H9 (cell line): ENCODE measurements at regions not wholly inside any gene's neighbourhood (a gene's known extent, or its start where the extent isn't known, plus 50 kb on each side); places are given as distances from the start of the nearest gene placed in this dataset.
"Not testable (repeated sequence)": the region's sequence is repeated elsewhere in the genome, so short reads cannot be mapped to it uniquely, and the experiment has no call there.

Source experiments
- DNase-seq: peaks from one replicate; pipeline ENCODE4 v3.0.0-alpha.2; 2017
- H2AFZ ChIP-seq: one replicate; pipeline ENCODE4 v1.6.1; 2013; ENCODE audit warnings: mild to moderate bottlenecking, low read length, control low read depth, moderate library complexity
- H2AK5ac ChIP-seq: 2 replicates; pipeline ENCODE4 v1.6.1; 2013; ENCODE audit warnings: low read length, control low read depth, mixed read lengths; ENCODE audit not compliant: insufficient read length
- H2BK120ac ChIP-seq: one replicate; pipeline ENCODE4 v1.6.1; 2013; ENCODE audit warnings: low read depth, mild to moderate bottlenecking, low read length, control low read depth, inconsistent platforms; ENCODE audit not compliant: poor library complexity, severe bottlenecking
- H2BK12ac ChIP-seq: 2 replicates; pipeline ENCODE4 v1.6.1; 2013; ENCODE audit warnings: low read length, control low read depth, mixed read lengths, low read depth; ENCODE audit not compliant: insufficient read length
- H2BK15ac ChIP-seq: 2 replicates; pipeline ENCODE4 v1.6.1; 2013; ENCODE audit warnings: low read depth, low read length, control low read depth
- H2BK20ac ChIP-seq: one replicate; pipeline ENCODE4 v1.6.1; 2013; ENCODE audit warnings: low read depth, mild to moderate bottlenecking, low read length, control low read depth, inconsistent platforms; ENCODE audit not compliant: poor library complexity, severe bottlenecking
- H2BK5ac ChIP-seq: 2 replicates; pipeline ENCODE4 v1.6.1; 2013; ENCODE audit warnings: low read length, control low read depth, mixed read lengths; ENCODE audit not compliant: insufficient read length
- H3K14ac ChIP-seq: 2 replicates; pipeline ENCODE4 v1.6.1; 2013; ENCODE audit warnings: low read length, control low read depth; ENCODE audit not compliant: insufficient read depth
- H3K18ac ChIP-seq: 2 replicates; pipeline ENCODE4 v1.6.1; 2013; ENCODE audit warnings: low read depth, mild to moderate bottlenecking, mixed read lengths, low read length, control low read depth; ENCODE audit not compliant: insufficient read length
- H3K23ac ChIP-seq: 2 replicates; pipeline ENCODE4 v1.6.1; 2013; ENCODE audit warnings: low read length, control low read depth, mixed read lengths, low read depth; ENCODE audit not compliant: insufficient read length
- H3K23me2 ChIP-seq: 2 replicates; pipeline ENCODE4 v1.6.1; 2013; ENCODE audit warnings: low read depth, mild to moderate bottlenecking, mixed read lengths, low read length, control low read depth; ENCODE audit not compliant: insufficient read length, poor library complexity, severe bottlenecking
- H3K27ac ChIP-seq: 2 replicates; pipeline ENCODE4 v1.5.1; 2013; ENCODE audit warnings: low read length, control low read depth, mixed read lengths, low read depth; ENCODE audit not compliant: insufficient read length
- H3K27me3 ChIP-seq: 2 replicates; pipeline ENCODE4 v1.6.1; 2013; ENCODE audit warnings: low read length, control low read depth, inconsistent platforms; ENCODE audit not compliant: insufficient read depth
- H3K4ac ChIP-seq: 2 replicates; pipeline ENCODE4 v1.6.1; 2013; ENCODE audit warnings: low read depth, mild to moderate bottlenecking, control low read depth, inconsistent platforms, low read length, moderate library complexity
- H3K4me1 ChIP-seq: 2 replicates; pipeline ENCODE4 v1.6.1; 2013; ENCODE audit warnings: low read length, control low read depth, inconsistent platforms; ENCODE audit not compliant: insufficient read depth
- H3K4me2 ChIP-seq: 2 replicates; pipeline ENCODE4 v1.6.1; 2013; ENCODE audit warnings: low read length, control low read depth, mixed read lengths; ENCODE audit not compliant: insufficient read length, insufficient read depth
- H3K56ac ChIP-seq: 2 replicates; pipeline ENCODE4 v1.6.1; 2013; ENCODE audit warnings: low read depth, mild to moderate bottlenecking, mixed read lengths, low read length, control low read depth; ENCODE audit not compliant: insufficient read length
- H3K79me1 ChIP-seq: 2 replicates; pipeline ENCODE4 v1.6.1; 2013; ENCODE audit warnings: low read depth, mild to moderate bottlenecking, moderate library complexity, low read length, control low read depth, inconsistent platforms; ENCODE audit not compliant: insufficient read depth, poor library complexity, severe bottlenecking
- H3K79me2 ChIP-seq: 2 replicates; pipeline ENCODE4 v1.6.1; 2013; ENCODE audit warnings: low read length, control low read depth, inconsistent platforms; ENCODE audit not compliant: insufficient read depth
- H3K9ac ChIP-seq: 2 replicates; pipeline ENCODE4 v1.6.1; 2013; ENCODE audit warnings: low read length, control low read depth, mixed read lengths; ENCODE audit not compliant: insufficient read length; ENCODE audit errors: extremely low read depth
- H3K9me3 ChIP-seq: one replicate; pipeline ENCODE4 v1.6.1; 2013; ENCODE audit warnings: low read depth, low read length, inconsistent platforms; ENCODE audit not compliant: control insufficient read depth
- H3T11ph ChIP-seq: one replicate; pipeline ENCODE4 v1.6.1; 2013; ENCODE audit warnings: mild to moderate bottlenecking, low read length, control low read depth, inconsistent platforms
- H4K20me1 ChIP-seq: one replicate; pipeline ENCODE4 v1.6.1; 2013; ENCODE audit not compliant: control insufficient read depth, insufficient read length, insufficient read depth
- H4K5ac ChIP-seq: 2 replicates; pipeline ENCODE4 v1.6.1; 2013; ENCODE audit warnings: low read depth, mild to moderate bottlenecking, mixed read lengths, low read length, control low read depth; ENCODE audit not compliant: insufficient read length
- H4K8ac ChIP-seq: replicated peaks from 2 replicates; pipeline ENCODE4 v1.6.1; 2013; ENCODE audit warnings: low read length, control low read depth, mixed read lengths, low read depth; ENCODE audit not compliant: insufficient read length
- H4K91ac ChIP-seq: 2 replicates; pipeline ENCODE4 v1.6.1; 2013; ENCODE audit warnings: low read depth, mild to moderate bottlenecking, moderate library complexity, mixed read lengths, low read length, control low read depth; ENCODE audit not compliant: insufficient read length
- H3K27ac Mint-ChIP-seq, 3 experiments: 2 replicates in 2 of 3; 3 replicates in 1 of 3; pipeline ENCODE4 v1.8.0; 2020 to 2021; ENCODE audit warnings: mixed read lengths in 3 of 3, mild to moderate bottlenecking in 1 of 3, moderate library complexity in 1 of 3
- H3K27me3 Mint-ChIP-seq: 2 replicates; pipeline ENCODE4 v1.8.0; 2021; ENCODE audit warnings: low read depth, mild to moderate bottlenecking, moderate library complexity, mixed read lengths
- H3K36me3 Mint-ChIP-seq, 3 experiments: 2 replicates in 2 of 3; 3 replicates in 1 of 3; pipeline ENCODE4 v1.8.0; 2020 to 2021; ENCODE audit warnings: low read depth in 3 of 3, mixed read lengths in 3 of 3; ENCODE audit not compliant: insufficient read depth in 1 of 3
- H3K4me1 Mint-ChIP-seq, 2 experiments: 2 replicates each; pipeline ENCODE4 v1.8.0; 2020; ENCODE audit warnings: mixed read lengths in 2 of 2
- H3K4me3 Mint-ChIP-seq, 2 experiments: 2 replicates in 1 of 2; 3 replicates in 1 of 2; pipeline ENCODE4 v1.8.0; 2020 to 2021; ENCODE audit warnings: mild to moderate bottlenecking in 2 of 2, mixed read lengths in 2 of 2, moderate library complexity in 1 of 2
- H3K9me3 Mint-ChIP-seq, 2 experiments: 2 replicates in 1 of 2; 3 replicates in 1 of 2; pipeline ENCODE4 v1.8.0; 2020; ENCODE audit warnings: mild to moderate bottlenecking in 2 of 2, mixed read lengths in 2 of 2, moderate library complexity in 1 of 2
- WGBS: extraction: QIAGEN DNeasy Blood & Tissue Kit; methylation state at CpG from one replicate; pipeline ENCODE4 v1.1.7; 2013; ENCODE audit warnings: missing lambda C conversion rate, low lambda C conversion rate, mixed read lengths; ENCODE audit not compliant: insufficient read length; ENCODE audit errors: extremely low coverage; 5-methylcytosine and 5-hydroxymethylcytosine counted together
- TF ChIP-seq, protein P1 (sequence below): fragments of 200-600 bp; sonication (generic); conservative IDR thresholded peaks from 3 replicates; pipeline ENCODE4 v1.8.0; 2021; ENCODE audit warnings: antibody characterized with exemption, mild to moderate bottlenecking

DNA sequence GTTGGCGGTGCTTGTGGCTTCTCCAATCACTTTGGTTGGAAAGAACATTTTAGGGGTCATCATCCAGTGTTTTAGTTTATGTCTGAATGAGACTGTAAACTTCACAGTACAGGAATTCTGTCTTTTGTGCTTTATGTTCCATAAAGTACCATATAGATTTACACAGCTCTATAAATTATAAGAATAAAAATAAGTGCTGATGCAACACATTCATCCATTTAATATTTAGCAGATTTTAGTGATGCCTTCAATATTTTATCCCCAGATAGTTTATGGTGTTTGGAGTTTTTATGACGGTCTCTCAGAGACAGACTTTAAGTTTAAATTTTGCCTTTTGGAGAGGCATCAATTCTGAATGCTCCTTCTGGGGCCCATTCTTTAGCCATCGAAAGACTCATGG is 385.2 kb downstream of the ATP23 start:
- Histone ChIP-seq H3K56ac (no peak overlapping the region), H3K27me3 (no peaks in the 10 kb centered on the region), H3K4ac (no peak overlapping the region), H2BK12ac (no peak overlapping the region), H2AK5ac (no peak overlapping the region), H4K20me1 (no peaks in the 10 kb centered on the region), H3K23ac (no peak overlapping the region), H3K23me2 (no peaks in the 10 kb centered on the region), H3K18ac (no peak overlapping the region), H2BK5ac (no peak overlapping the region), H3T11ph (no peak overlapping the region), H2AFZ (no peak overlapping the region), H3K9ac (no peak overlapping the region), H3K27ac (no peak overlapping the region), H3K4me2 (no peak overlapping the region), H3K79me1 (no peaks in the 10 kb centered on the region), H2BK120ac (no peak overlapping the region), H4K8ac (no peak overlapping the region), H3K4me1 (no peaks in the 10 kb centered on the region), H2BK15ac (no peak overlapping the region), H3K79me2 (no peaks in the 10 kb centered on the region), H4K5ac (no peak overlapping the region), H3K14ac (no peak overlapping the region), H3K9me3 (no peaks in the 10 kb centered on the region), H4K91ac (no peak overlapping the region), H2BK20ac (no peak overlapping the region)
- TF ChIP-seq, protein P1, sequence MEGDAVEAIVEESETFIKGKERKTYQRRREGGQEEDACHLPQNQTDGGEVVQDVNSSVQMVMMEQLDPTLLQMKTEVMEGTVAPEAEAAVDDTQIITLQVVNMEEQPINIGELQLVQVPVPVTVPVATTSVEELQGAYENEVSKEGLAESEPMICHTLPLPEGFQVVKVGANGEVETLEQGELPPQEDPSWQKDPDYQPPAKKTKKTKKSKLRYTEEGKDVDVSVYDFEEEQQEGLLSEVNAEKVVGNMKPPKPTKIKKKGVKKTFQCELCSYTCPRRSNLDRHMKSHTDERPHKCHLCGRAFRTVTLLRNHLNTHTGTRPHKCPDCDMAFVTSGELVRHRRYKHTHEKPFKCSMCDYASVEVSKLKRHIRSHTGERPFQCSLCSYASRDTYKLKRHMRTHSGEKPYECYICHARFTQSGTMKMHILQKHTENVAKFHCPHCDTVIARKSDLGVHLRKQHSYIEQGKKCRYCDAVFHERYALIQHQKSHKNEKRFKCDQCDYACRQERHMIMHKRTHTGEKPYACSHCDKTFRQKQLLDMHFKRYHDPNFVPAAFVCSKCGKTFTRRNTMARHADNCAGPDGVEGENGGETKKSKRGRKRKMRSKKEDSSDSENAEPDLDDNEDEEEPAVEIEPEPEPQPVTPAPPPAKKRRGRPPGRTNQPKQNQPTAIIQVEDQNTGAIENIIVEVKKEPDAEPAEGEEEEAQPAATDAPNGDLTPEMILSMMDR: no peak
- no CpG with 5 or more reads among the region's 3 CpGs for WGBS
- Mint-ChIP-seq H3K4me1 (peaks cover 0 to 8% of the 10 kb centered on the region in 2 experiments; a peak in 2 of 4 replicates), H3K4me3 (no peak overlapping the region), H3K9me3 (no peaks in the 10 kb centered on the region), H3K27me3 (no peaks in the 10 kb centered on the region; the same call in 1 of the 2 replicates), H3K27ac (no peak overlapping the region; a peak in 1 of 7 replicates), H3K36me3 (no peaks in the 10 kb centered on the region)
- DNase-seq: no peak

DNA sequence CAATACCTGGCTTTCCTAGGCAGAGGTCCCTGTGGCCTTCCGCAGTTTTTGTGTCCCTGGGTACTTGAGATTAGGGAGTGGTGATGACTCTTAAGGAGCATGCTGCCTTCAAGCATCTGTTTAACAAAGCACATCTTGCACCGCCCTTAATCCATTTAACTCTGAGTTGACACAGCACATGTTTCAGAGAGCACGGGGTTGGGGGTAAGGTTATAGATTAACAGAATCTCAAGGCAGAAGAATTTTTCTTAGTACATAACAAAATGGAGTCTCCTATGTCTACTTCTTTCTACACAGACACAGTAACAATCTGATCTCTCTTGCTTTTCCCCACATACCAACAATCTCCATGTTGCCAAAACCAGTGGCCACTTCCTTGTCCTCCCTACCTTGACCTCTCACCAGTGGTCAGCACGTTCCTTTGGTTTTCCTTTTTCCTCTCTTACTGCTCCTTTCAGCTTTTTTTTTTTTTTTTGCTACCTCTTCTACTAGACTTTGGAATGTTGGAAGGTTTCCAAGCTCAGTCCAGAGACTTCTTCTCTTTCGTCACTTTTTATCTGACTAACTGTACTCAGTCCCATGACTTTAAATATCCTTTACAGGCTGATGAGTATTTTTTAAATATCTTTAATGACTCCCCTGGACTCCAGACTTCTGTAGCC is 395.3 kb downstream of the ATP23 start:
- H2BK20ac ChIP-seq, H2BK5ac ChIP-seq, H2AFZ ChIP-seq, H3K23me2 ChIP-seq, H3K4me1 ChIP-seq, H3K79me2 ChIP-seq, H3K23ac ChIP-seq, H4K5ac ChIP-seq, H3K9me3 Mint-ChIP-seq, H3K79me1 ChIP-seq, H2BK15ac ChIP-seq, H4K91ac ChIP-seq, H3K4me3 Mint-ChIP-seq, DNase-seq, H3K27ac ChIP-seq, H3K4me1 Mint-ChIP-seq, H4K20me1 ChIP-seq, H2AK5ac ChIP-seq, H4K8ac ChIP-seq, H3K36me3 Mint-ChIP-seq, H3K56ac ChIP-seq, H3K9me3 ChIP-seq, H3K27ac Mint-ChIP-seq, H2BK12ac ChIP-seq, H3K4ac ChIP-seq, H3T11ph ChIP-seq, H3K9ac ChIP-seq, H3K27me3 Mint-ChIP-seq, H3K27me3 ChIP-seq, H3K18ac ChIP-seq, H2BK120ac ChIP-seq, H3K4me2 ChIP-seq, H3K14ac ChIP-seq: not testable (repeated sequence)
- no CpG with 5 or more reads among the region's 5 CpGs for WGBS
